CD4-positive, alpha-beta memory T cell (primary cell): ENCODE measurements at regions not wholly inside any gene's neighbourhood (a gene's known extent, or its start where the extent isn't known, plus 50 kb on each side); places are given as distances from the start of the nearest gene placed in this dataset.

Experiments
- CTCF ChIA-PET: fragments of 350-600 bp; sonication (Branson Sonifier 250); formaldehyde crosslinking; loops from one replicate; lab custom pipeline; 2021; ENCODE audit warnings: inconsistent platforms; ENCODE audit not compliant: partially characterized antibody; lab: Charles Lee
- POLR2A ChIA-PET: fragments of 350-600 bp; sonication (Branson Sonifier 250); formaldehyde crosslinking; loops from one replicate; lab custom pipeline; 2021; ENCODE audit not compliant: partially characterized antibody; lab: Charles Lee
- DNase-seq, 5 donors: peaks; one replicate each; pipeline versions ENCODE4 v3.0.0 to v3.0.0-alpha.2; 2020 to 2022; ENCODE audit warnings: mixed read lengths in 1 of 5
- H3K27ac ChIP-seq: one replicate; pipeline ENCODE4 v1.7.0; 2013; ENCODE audit warnings: low read depth, low read length
- H3K27me3 ChIP-seq: 2 replicates; pipeline ENCODE4 v1.7.0; 2013; ENCODE audit warnings: mild to moderate bottlenecking, low read length, moderate library complexity; ENCODE audit not compliant: insufficient read depth
- H3K36me3 ChIP-seq: 2 replicates; pipeline ENCODE4 v1.7.0; 2013; ENCODE audit warnings: mild to moderate bottlenecking, low read length, moderate library complexity; ENCODE audit not compliant: insufficient read depth
- H3K4me1 ChIP-seq: 2 replicates; pipeline ENCODE4 v1.7.0; 2013; ENCODE audit warnings: mild to moderate bottlenecking, low read length, moderate library complexity; ENCODE audit not compliant: insufficient read depth
- H3K4me3 ChIP-seq, 2 donors: one replicate each; pipeline ENCODE4 v1.7.0; 2013; ENCODE audit warnings: low read length in 2 of 2, mild to moderate bottlenecking in 1 of 2
- H3K9me3 ChIP-seq, 2 donors: one replicate each; pipeline ENCODE4 v1.7.0; 2013; ENCODE audit warnings: low read length in 2 of 2, control low read depth in 1 of 2; ENCODE audit not compliant: control insufficient read depth in 1 of 2
- H3K27ac Mint-ChIP-seq, 7 donors: one replicate each; pipeline ENCODE4 v1.8.0; 2020 to 2021; ENCODE audit warnings: mixed read lengths in 7 of 7, mild to moderate bottlenecking in 6 of 7, inconsistent platforms in 3 of 7, moderate library complexity in 3 of 7
- H3K27me3 Mint-ChIP-seq, 2 donors: one replicate each; pipeline ENCODE4 v1.8.0; 2020 to 2021; ENCODE audit warnings: mixed read lengths in 2 of 2
- H3K36me3 Mint-ChIP-seq, 2 donors: one replicate each; pipeline ENCODE4 v1.8.0; 2020 to 2021; ENCODE audit warnings: mixed read lengths in 2 of 2, inconsistent platforms in 1 of 2, mild to moderate bottlenecking in 1 of 2
- H3K4me1 Mint-ChIP-seq, 4 donors: one replicate each; pipeline ENCODE4 v1.8.0; 2020 to 2021; ENCODE audit warnings: mixed read lengths in 4 of 4, mild to moderate bottlenecking in 1 of 4
- H3K4me3 Mint-ChIP-seq, 8 donors: one replicate each; pipeline ENCODE4 v1.8.0; 2020 to 2021; ENCODE audit warnings: mixed read lengths in 8 of 8, mild to moderate bottlenecking in 7 of 8, moderate library complexity in 6 of 8, inconsistent platforms in 3 of 8
- H3K9me3 Mint-ChIP-seq, 8 donors: one replicate each; pipeline ENCODE4 v1.8.0; 2020 to 2021; ENCODE audit warnings: mixed read lengths in 8 of 8, mild to moderate bottlenecking in 5 of 8, inconsistent platforms in 3 of 8, moderate library complexity in 1 of 8
- intact Hi-C: fragments of 100-400 bp; cut with micrococcal nuclease; formaldehyde crosslinking; loops from one replicate; pipeline ENCODE4 v1.15.1; 2023

- Histone ChIP-seq H3K4me3 (no peak overlapping the region), H3K36me3 (no peaks in the 10 kb centered on the region), H3K9me3 (peaks cover 0 to 3% of the 10 kb centered on the region in 2 donors), H3K27me3 (no peaks in the 10 kb centered on the region), H3K27ac (no peak overlapping the region), H3K4me1 (no peaks in the 10 kb centered on the region)
- ChIA-PET CTCF (no interaction called here), POLR2A (no interaction called here)
- Mint-ChIP-seq H3K9me3 (peaks cover 5 to 20% (median 13%) of the 10 kb centered on the region in 8 donors), H3K36me3 (no peaks in the 10 kb centered on the region), H3K27me3 (no peaks in the 10 kb centered on the region), H3K4me3 (no peak overlapping the region), H3K27ac (no peak overlapping the region), H3K4me1 (no peaks in the 10 kb centered on the region)
- DNase-seq = no peak
- intact Hi-C loops = no loop called here
Measured at GRCh38 chr7:9776900-9777299, 1196.8 kb upstream of the PHF14 start.

GRCh38 chr7:9778367-9778766 lies 1195.3 kb upstream of the PHF14 start:
- H3K4me3 ChIP-seq = no peak overlapping the region
- Mint-ChIP-seq H3K36me3 (no peaks in the 10 kb centered on the region), H3K27ac (no peak overlapping the region), H3K9me3 (peaks cover 5 to 18% (median 12%) of the 10 kb centered on the region in 8 donors), H3K27me3 (no peaks in the 10 kb centered on the region), H3K4me3 (no peak overlapping the region), H3K4me1 (no peaks in the 10 kb centered on the region)
- intact Hi-C loops = no loop called here
- no peaks in the 10 kb centered on the region for H3K36me3 ChIP-seq
- H3K4me1 ChIP-seq = no peaks in the 10 kb centered on the region
- peaks cover 0 to 3% of the 10 kb centered on the region in 2 donors for H3K9me3 ChIP-seq
- DNase-seq = no peak
- H3K27ac ChIP-seq = no peak overlapping the region
- ChIA-PET CTCF (no interaction called here), POLR2A (no interaction called here)
- H3K27me3 ChIP-seq = no peaks in the 10 kb centered on the region

- Histone ChIP-seq H3K27ac (no peak overlapping the region), H3K4me3 (no peak overlapping the region), H3K4me1 (no peaks in the 10 kb centered on the region), H3K36me3 (no peaks in the 10 kb centered on the region), H3K27me3 (no peaks in the 10 kb centered on the region), H3K9me3 (peaks cover 0 to 3% of the 10 kb centered on the region in 2 donors)
- no peaks in the 10 kb centered on the region for H3K4me1 Mint-ChIP-seq
- no peaks in the 10 kb centered on the region for H3K27me3 Mint-ChIP-seq
- H3K27ac Mint-ChIP-seq = no peak overlapping the region
- ChIA-PET POLR2A (no interaction called here), CTCF (no interaction called here)
- peaks cover 4 to 12% (median 6%) of the 10 kb centered on the region in 8 donors for H3K9me3 Mint-ChIP-seq
- DNase-seq = no peak
- no peak overlapping the region for H3K4me3 Mint-ChIP-seq
- H3K36me3 Mint-ChIP-seq = no peaks in the 10 kb centered on the region
- intact Hi-C loops = no loop called here
Measured at GRCh38 chr7:9781710-9782109, 1192.0 kb upstream of the PHF14 start.

- Mint-ChIP-seq H3K27ac (no peak overlapping the region), H3K9me3 (peaks cover 1 to 15% (median 5%) of the 10 kb centered on the region in 8 donors), H3K4me3 (no peak overlapping the region), H3K27me3 (no peaks in the 10 kb centered on the region), H3K4me1 (no peaks in the 10 kb centered on the region), H3K36me3 (no peaks in the 10 kb centered on the region)
- Histone ChIP-seq H3K27me3 (no peaks in the 10 kb centered on the region), H3K27ac (no peak overlapping the region), H3K4me3 (no peak overlapping the region), H3K9me3 (peaks cover 0 to 3% of the 10 kb centered on the region in 2 donors), H3K4me1 (no peaks in the 10 kb centered on the region), H3K36me3 (no peaks in the 10 kb centered on the region)
- ChIA-PET CTCF (no interaction called here), POLR2A (no interaction called here)
- intact Hi-C loops = no loop called here
- DNase-seq = no peak
Measured at GRCh38 chr7:9782275-9782674, 1191.4 kb upstream of the PHF14 start.

GRCh38 chr7:9785211-9785610 lies 1188.5 kb upstream of the PHF14 start:
- no peaks in the 10 kb centered on the region for H3K36me3 ChIP-seq
- peaks cover 2 to 15% (median 7%) of the 10 kb centered on the region in 8 donors for H3K9me3 Mint-ChIP-seq
- intact Hi-C loops = no loop called here
- no peaks in the 10 kb centered on the region for H3K27me3 ChIP-seq
- no peak for DNase-seq
- POLR2A ChIA-PET = no interaction called here
- no peaks in the 10 kb centered on the region for H3K36me3 Mint-ChIP-seq
- H3K4me1 Mint-ChIP-seq = no peaks in the 10 kb centered on the region
- H3K4me3 Mint-ChIP-seq = no peak overlapping the region
- H3K4me3 ChIP-seq = no peak overlapping the region
- no peaks in the 10 kb centered on the region for H3K9me3 ChIP-seq
- H3K27me3 Mint-ChIP-seq = no peaks in the 10 kb centered on the region
- CTCF ChIA-PET = no interaction called here
- no peaks in the 10 kb centered on the region for H3K4me1 ChIP-seq
- no peak overlapping the region for H3K27ac Mint-ChIP-seq
- H3K27ac ChIP-seq = no peak overlapping the region

GRCh38 chr7:9796241-9796640 lies 1177.4 kb upstream of the PHF14 start:
- Mint-ChIP-seq H3K4me1 (no peaks in the 10 kb centered on the region), H3K36me3 (no peaks in the 10 kb centered on the region), H3K9me3 (peaks cover 0 to 10% (median 4%) of the 10 kb centered on the region in 8 donors), H3K27me3 (no peaks in the 10 kb centered on the region), H3K27ac (no peak overlapping the region), H3K4me3 (no peak overlapping the region)
- H3K4me3 ChIP-seq = no peak overlapping the region
- no peaks in the 10 kb centered on the region for H3K36me3 ChIP-seq
- no peak for DNase-seq
- no peaks in the 10 kb centered on the region for H3K9me3 ChIP-seq
- H3K27ac ChIP-seq = no peak overlapping the region
- CTCF ChIA-PET = no interaction called here
- H3K4me1 ChIP-seq = no peaks in the 10 kb centered on the region
- H3K27me3 ChIP-seq = no peaks in the 10 kb centered on the region
- POLR2A ChIA-PET = no interaction called here
- intact Hi-C loops = no loop called here

GRCh38 chr7:9822458-9823290 lies 1151.0 kb upstream of the PHF14 start:
- H3K9me3 ChIP-seq = no peaks in the 10 kb centered on the region
- DNase-seq = no peak
- ChIA-PET POLR2A (no interaction called here), CTCF (no interaction called here)
- no peaks in the 10 kb centered on the region for H3K36me3 Mint-ChIP-seq
- H3K4me1 Mint-ChIP-seq = no peaks in the 10 kb centered on the region
- no peaks in the 10 kb centered on the region for H3K27me3 Mint-ChIP-seq
- H3K27ac Mint-ChIP-seq = peak overlapping the region in 1 of 7 donors; percentile 73
- no peaks in the 10 kb centered on the region for H3K27me3 ChIP-seq
- H3K27ac ChIP-seq = no peak overlapping the region
- H3K36me3 ChIP-seq = no peaks in the 10 kb centered on the region
- no peak overlapping the region for H3K4me3 ChIP-seq
- intact Hi-C loops = no loop called here
- peaks cover 0 to 16% (median 6%) of the 10 kb centered on the region in 8 donors for H3K9me3 Mint-ChIP-seq
- H3K4me1 ChIP-seq = no peaks in the 10 kb centered on the region
- H3K4me3 Mint-ChIP-seq = no peak overlapping the region
